Activated CD8-positive, alpha-beta T cell treated with anti-CD3 and anti-CD28 coated beads, Interleukin-2, amount 10 ng/mL, durations not matched to agents 7 days and 5 days (primary cell): ENCODE measurements at regions not wholly inside any gene's neighbourhood (a gene's known extent, or its start where the extent isn't known, plus 50 kb on each side); places are given as distances from the start of the nearest gene placed in this dataset.
"Not testable (repeated sequence)": the region's sequence is repeated elsewhere in the genome, so short reads cannot be mapped to it uniquely, and the experiment has no call there.

Source experiments
- ATAC-seq: fragments of 150-1000 bp; cut with Tn5 transposase; one replicate; pipeline ENCODE4 v1.10.0; 2021; ENCODE audit warnings: moderate library complexity
- CTCF ChIA-PET: fragments of 350-600 bp; sonication (Branson Sonifier 250); formaldehyde crosslinking; loops from one replicate; lab custom pipeline; 2021; ENCODE audit warnings: antibody characterized with exemption; lab: Charles Lee
- POLR2A ChIA-PET: fragments of 350-600 bp; sonication (Branson Sonifier 250); formaldehyde crosslinking; loops from one replicate; lab custom pipeline; 2021; ENCODE audit warnings: antibody characterized with exemption; lab: Charles Lee
- DNase-seq: peaks from one replicate; pipeline ENCODE4 v3.0.0-alpha.2; 2020
- H3K27ac Mint-ChIP-seq: one replicate; pipeline ENCODE4 v1.8.0; 2021; ENCODE audit warnings: mild to moderate bottlenecking, mixed read lengths
- H3K27me3 Mint-ChIP-seq: one replicate; pipeline ENCODE4 v1.8.0; 2021; ENCODE audit warnings: low read depth, mixed read lengths
- H3K36me3 Mint-ChIP-seq: one replicate; pipeline ENCODE4 v1.8.0; 2021; ENCODE audit warnings: low read depth, mixed read lengths
- H3K4me1 Mint-ChIP-seq: one replicate; pipeline ENCODE4 v1.8.0; 2021; ENCODE audit warnings: low read depth, mixed read lengths
- H3K4me3 Mint-ChIP-seq: one replicate; pipeline ENCODE4 v1.8.0; 2021; ENCODE audit warnings: mild to moderate bottlenecking, mixed read lengths
- H3K9me3 Mint-ChIP-seq: one replicate; pipeline ENCODE4 v1.8.0; 2022; ENCODE audit warnings: mixed read lengths; ENCODE audit not compliant: insufficient read depth

GRCh38 chr12:131312382-131312781 lies 358.7 kb downstream of the ADGRD1 start:
- H3K4me1 Mint-ChIP-seq, H3K4me3 Mint-ChIP-seq, H3K9me3 Mint-ChIP-seq, DNase-seq, H3K27me3 Mint-ChIP-seq, H3K36me3 Mint-ChIP-seq, ATAC-seq, CTCF ChIA-PET, POLR2A ChIA-PET, H3K27ac Mint-ChIP-seq: not testable (repeated sequence)

- POLR2A ChIA-PET: no interaction called here
Observed at GRCh38 chr12:131312793-131313545, 359.3 kb downstream of the ADGRD1 start.

GRCh38 chr12:131313635-131314034 lies 359.9 kb downstream of the ADGRD1 start:
- no peaks in the 10 kb centered on the region for H3K9me3 Mint-ChIP-seq
- H3K27me3 Mint-ChIP-seq: peaks cover 2% of the 10 kb centered on the region
- H3K36me3 Mint-ChIP-seq: no peaks in the 10 kb centered on the region
- peaks cover 9% of the 10 kb centered on the region for H3K4me1 Mint-ChIP-seq
- CTCF ChIA-PET: no interaction called here
- no peak for ATAC-seq
- no peak for DNase-seq
- no peak overlapping the region for H3K4me3 Mint-ChIP-seq
- POLR2A ChIA-PET: no interaction called here
- no peak overlapping the region for H3K27ac Mint-ChIP-seq

More at GRCh38 chr12:131312793-131313545, 359.3 kb downstream of the ADGRD1 start:
- peaks cover 9% of the 10 kb centered on the region for H3K4me1 Mint-ChIP-seq
- no peak for ATAC-seq
- no peaks in the 10 kb centered on the region for H3K36me3 Mint-ChIP-seq
- CTCF ChIA-PET: no interaction called here
- no peak overlapping the region for H3K27ac Mint-ChIP-seq
- no peak for DNase-seq
- H3K9me3 Mint-ChIP-seq: no peaks in the 10 kb centered on the region
- H3K4me3 Mint-ChIP-seq: no peak overlapping the region
- H3K27me3 Mint-ChIP-seq: peaks cover 2% of the 10 kb centered on the region

GRCh38 chr12:131314524-131315090 lies 360.9 kb downstream of the ADGRD1 start:
- DNase-seq (no peak), ATAC-seq (no peak)
- POLR2A ChIA-PET: no interaction called here
- H3K9me3 Mint-ChIP-seq: peaks cover 5% of the 10 kb centered on the region
- no peak overlapping the region for H3K27ac Mint-ChIP-seq
- H3K36me3 Mint-ChIP-seq: no peaks in the 10 kb centered on the region
- peaks cover 2% of the 10 kb centered on the region for H3K27me3 Mint-ChIP-seq
- CTCF ChIA-PET: no interaction called here
- no peak overlapping the region for H3K4me3 Mint-ChIP-seq
- peaks cover 9% of the 10 kb centered on the region for H3K4me1 Mint-ChIP-seq

- H3K27ac Mint-ChIP-seq: no peak overlapping the region
- CTCF ChIA-PET: no interaction called here
Observed at GRCh38 chr12:131315601-131316000, 361.9 kb downstream of the ADGRD1 start.

GRCh38 chr12:131316388-131316787 lies 362.7 kb downstream of the ADGRD1 start:
- ATAC-seq: no peak
- ChIA-PET POLR2A (no interaction called here), CTCF (no interaction called here)
- H3K27ac Mint-ChIP-seq: no peak overlapping the region
- peaks cover 7% of the 10 kb centered on the region for H3K4me1 Mint-ChIP-seq
- no peak overlapping the region for H3K4me3 Mint-ChIP-seq
- no peaks in the 10 kb centered on the region for H3K36me3 Mint-ChIP-seq
- H3K27me3 Mint-ChIP-seq: peaks cover 2% of the 10 kb centered on the region
- H3K9me3 Mint-ChIP-seq: peaks cover 7% of the 10 kb centered on the region
- no peak for DNase-seq

More at GRCh38 chr12:131315601-131316000, 361.9 kb downstream of the ADGRD1 start:
- Mint-ChIP-seq H3K36me3 (no peaks in the 10 kb centered on the region), H3K27me3 (peaks cover 2% of the 10 kb centered on the region), H3K9me3 (peaks cover 5% of the 10 kb centered on the region), H3K4me1 (peaks cover 9% of the 10 kb centered on the region), H3K4me3 (no peak overlapping the region)
- ATAC-seq (no peak), DNase-seq (no peak)
- POLR2A ChIA-PET: no interaction called here

- Mint-ChIP-seq H3K9me3 (peaks cover 7% of the 10 kb centered on the region), H3K36me3 (no peaks in the 10 kb centered on the region), H3K27ac (no peak overlapping the region), H3K27me3 (peaks cover 2% of the 10 kb centered on the region), H3K4me3 (no peak overlapping the region), H3K4me1 (no peaks in the 10 kb centered on the region)
- no peak for ATAC-seq
- DNase-seq: no peak
- CTCF ChIA-PET: no interaction called here
- POLR2A ChIA-PET: no interaction called here
Observed at GRCh38 chr12:131318045-131318685, 364.5 kb downstream of the ADGRD1 start.

GRCh38 chr12:131321988-131322387 lies 368.3 kb downstream of the ADGRD1 start:
- POLR2A ChIA-PET: no interaction called here
- Mint-ChIP-seq H3K36me3 (no peaks in the 10 kb centered on the region), H3K4me3 (no peak overlapping the region), H3K4me1 (no peaks in the 10 kb centered on the region), H3K9me3 (peaks cover 7% of the 10 kb centered on the region), H3K27ac (no peak overlapping the region), H3K27me3 (peaks cover 2% of the 10 kb centered on the region)
- ATAC-seq (no peak), DNase-seq (no peak)
- CTCF ChIA-PET: no interaction called here

GRCh38 chr12:131322460-131322859 lies 368.8 kb downstream of the ADGRD1 start:
- CTCF ChIA-PET, DNase-seq, H3K4me3 Mint-ChIP-seq, H3K36me3 Mint-ChIP-seq, POLR2A ChIA-PET, H3K4me1 Mint-ChIP-seq, H3K9me3 Mint-ChIP-seq, ATAC-seq, H3K27me3 Mint-ChIP-seq, H3K27ac Mint-ChIP-seq: not testable (repeated sequence)

GRCh38 chr12:131323879-131324278 lies 370.2 kb downstream of the ADGRD1 start:
- CTCF ChIA-PET: no interaction called here
- no peak overlapping the region for H3K27ac Mint-ChIP-seq
- H3K9me3 Mint-ChIP-seq: peaks cover 7% of the 10 kb centered on the region
- H3K4me3 Mint-ChIP-seq: no peak overlapping the region
- H3K36me3 Mint-ChIP-seq: no peaks in the 10 kb centered on the region
- H3K4me1 Mint-ChIP-seq: no peaks in the 10 kb centered on the region
- H3K27me3 Mint-ChIP-seq: no peaks in the 10 kb centered on the region
- DNase-seq: no peak
- ATAC-seq: no peak
- POLR2A ChIA-PET: no interaction called here

- H3K9me3 Mint-ChIP-seq: no peaks in the 10 kb centered on the region
- no peak overlapping the region for H3K27ac Mint-ChIP-seq
- H3K4me3 Mint-ChIP-seq: no peak overlapping the region
- CTCF ChIA-PET: no interaction called here
- DNase-seq: no peak
- no peak for ATAC-seq
- H3K36me3 Mint-ChIP-seq: no peaks in the 10 kb centered on the region
- POLR2A ChIA-PET: no interaction called here
- no peaks in the 10 kb centered on the region for H3K27me3 Mint-ChIP-seq
- H3K4me1 Mint-ChIP-seq: no peaks in the 10 kb centered on the region
Observed at GRCh38 chr12:131327521-131328488, 374.1 kb downstream of the ADGRD1 start.
